ENCODE measurements at regions not wholly inside any gene's neighbourhood (a gene's known extent, or its start where the extent isn't known, plus 50 kb on each side); places are given as distances from the start of the nearest gene placed in this dataset.

DNA sequence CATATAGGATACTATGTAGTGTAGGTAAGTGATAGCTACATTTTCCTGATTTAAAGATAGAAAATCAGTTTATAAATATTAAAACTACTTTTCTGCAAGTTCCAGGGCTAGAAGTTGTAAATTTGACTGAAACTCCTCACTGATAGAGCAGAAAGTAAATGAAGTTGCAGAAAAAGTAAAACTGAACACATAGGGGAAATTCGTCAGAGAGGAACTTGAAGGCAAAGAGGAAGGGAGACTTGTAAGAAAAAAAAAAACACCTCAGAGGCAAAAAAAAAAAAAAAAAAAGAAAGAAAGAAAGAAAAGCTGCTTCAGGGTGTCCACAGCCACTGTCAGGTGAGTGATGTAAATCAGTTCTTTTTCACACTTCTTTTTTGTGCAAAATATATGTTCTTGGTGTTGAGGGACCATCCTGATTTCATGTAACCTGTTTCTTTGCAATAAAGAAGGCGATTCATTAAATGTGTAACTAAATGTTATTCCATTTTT is 336.2 kb upstream of the ZNF462 start:
- Histone ChIP-seq H4K8ac (ENCODE audit: extremely low read depth, insufficient read depth, low read length) (no peak overlapping the region), H3K56ac (replicated peaks; ENCODE audit: insufficient read length, low read depth, low read length) (no peak overlapping the region), H3K36me3 (ENCODE audit: control insufficient read depth in 2 of 4, insufficient read depth in 4 of 4, low read length in 3 of 4) (no peaks in the 10 kb centered on the region), H3K23ac (ENCODE audit: insufficient read length) (no peak overlapping the region), H3K9me3 (ENCODE audit: insufficient read depth in 2 of 2, low read depth in 1 of 2, low read length in 1 of 2) (no peaks in the 10 kb centered on the region), H2BK5ac (ENCODE audit: low read depth, low read length) (no peak overlapping the region), H4K5ac (ENCODE audit: insufficient read length, low read depth, low read length) (no peak overlapping the region), H3K14ac (ENCODE audit: insufficient read length) (no peak overlapping the region), H3K79me1 (ENCODE audit: low read depth, low read length) (no peaks in the 10 kb centered on the region), H2AFZ (ENCODE audit: low read length) (no peak overlapping the region), H2BK120ac (replicated peaks; ENCODE audit: low read depth, low read length) (no peak overlapping the region), H4K91ac (replicated peaks; ENCODE audit: insufficient read length, low read length) (no peak overlapping the region), H2AK5ac (ENCODE audit: low read depth, low read length) (no peak overlapping the region), H2BK12ac (ENCODE audit: low read depth, low read length) (no peak overlapping the region), H3K9ac (replicated peaks in 1 of 4; ENCODE audit: extremely low read depth in 1 of 4, low read depth in 3 of 4, low read length in 3 of 4) (no peak overlapping the region), H2BK20ac (ENCODE audit: low read length) (no peak overlapping the region), H3K79me2 (ENCODE audit: control insufficient read depth in 1 of 2, insufficient read depth in 2 of 2, low read length in 2 of 2) (no peaks in the 10 kb centered on the region), H3K27me3 (replicated peaks in 1 of 4; ENCODE audit: control insufficient read depth in 3 of 4, extremely low read depth in 1 of 4, insufficient read depth in 3 of 4, low read length in 3 of 4) (no peaks in the 10 kb centered on the region), H4K20me1 (replicated peaks in 1 of 2; ENCODE audit: control insufficient read depth in 1 of 2, insufficient read depth in 2 of 2, low read length in 2 of 2) (no peaks in the 10 kb centered on the region), H3K27ac (ENCODE audit: low read depth, low read length) (no peak overlapping the region), H3K18ac (ENCODE audit: extremely low read depth, low read length) (no peak overlapping the region), H3K4ac (replicated peaks; ENCODE audit: insufficient read length, low read depth, low read length) (no peak overlapping the region), H3K4me3 (ENCODE audit: extremely low read depth in 1 of 4, insufficient read depth in 2 of 4, low read depth in 3 of 4, low read length in 4 of 4) (no peak overlapping the region), H3K23me2 (ENCODE audit: low read depth, low read length) (no peaks in the 10 kb centered on the region), H3K4me1 (replicated peaks in 1 of 4; ENCODE audit: control insufficient read depth in 3 of 4, insufficient read depth in 4 of 4, low read length in 3 of 4) (no peaks in the 10 kb centered on the region), H2BK15ac (ENCODE audit: low read length) (no peak overlapping the region), H3K4me2 (ENCODE audit: insufficient read depth in 1 of 2, low read depth in 2 of 2, low read length in 2 of 2) (no peak overlapping the region)
- DNase-seq (ENCODE audit: low read depth in 1 of 2, low spot score in 2 of 2) (no peak), FAIRE-seq (no peak)
- CTCF ChIA-PET (ENCODE audit: partially characterized antibody): no interaction called here
- POLR2A ChIA-PET (ENCODE audit: partially characterized antibody): no interaction called here
- 83% methylated on average over 2 of the region's 2 CpGs; no CpG with 5 or more reads in 1 of the 2 experiments for WGBS, 2 experiments (ENCODE audit: extremely low coverage in 1 of 2, insufficient coverage in 1 of 2, insufficient read length in 1 of 2, insufficient replicate concordance in 2 of 2, low coverage in 1 of 2, low lambda C conversion rate in 2 of 2, missing lambda C conversion rate in 1 of 2)
- TF ChIP-seq POLR2AphosphoS5 (IDR thresholded peaks at IDR 0.05; ENCODE audit: low read depth, low read length) (no peak), RXRA (IDR thresholded peaks at IDR 0.05; ENCODE audit: insufficient read depth, low read depth, low read length) (no peak), GABPA (IDR thresholded peaks at IDR 0.05; ENCODE audit: borderline replicate concordance, insufficient read depth, low read length) (no peak), CHD1 (IDR thresholded peaks at IDR 0.05; ENCODE audit: low read depth, low read length) (no peak), SRF (IDR thresholded peaks at IDR 0.05; ENCODE audit: low read depth, low read length) (no peak), NANOG (IDR thresholded peaks at IDR 0.05; ENCODE audit: insufficient read depth, low read depth, low read length, poor library complexity, severe bottlenecking) (no peak), HDAC6 (IDR thresholded peaks at IDR 0.05; ENCODE audit: low read depth, low read length) (no peak), SP2 (IDR thresholded peaks at IDR 0.05; ENCODE audit: low read length) (no peak), RNF2 (IDR thresholded peaks at IDR 0.05; ENCODE audit: borderline replicate concordance, low read depth, low read length, missing control alignments, poor library complexity, severe bottlenecking) (no peak), TAF1 (IDR thresholded peaks at IDR 0.05; ENCODE audit: low read depth, low read length) (no peak)
- TF ChIP-seq, protein P1, sequence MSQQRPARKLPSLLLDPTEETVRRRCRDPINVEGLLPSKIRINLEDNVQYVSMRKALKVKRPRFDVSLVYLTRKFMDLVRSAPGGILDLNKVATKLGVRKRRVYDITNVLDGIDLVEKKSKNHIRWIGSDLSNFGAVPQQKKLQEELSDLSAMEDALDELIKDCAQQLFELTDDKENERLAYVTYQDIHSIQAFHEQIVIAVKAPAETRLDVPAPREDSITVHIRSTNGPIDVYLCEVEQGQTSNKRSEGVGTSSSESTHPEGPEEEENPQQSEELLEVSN (IDR thresholded peaks at IDR 0.05): no peak

Measured in H1 (cell line).